ENCODE measurements at regions not wholly inside any gene's neighbourhood (a gene's known extent, or its start where the extent isn't known, plus 50 kb on each side); places are given as distances from the start of the nearest gene placed in this dataset.

GRCh38 chr1:96233422-96233821 lies 488.2 kb upstream of the PTBP2 start:
- H3K36me3 ChIP-seq (ENCODE audit: insufficient read depth, low read length): no peaks in the 10 kb centered on the region
- H3K9me3 ChIP-seq (ENCODE audit: insufficient read depth, low read depth, low read length): no peaks in the 10 kb centered on the region
- H3K4me1 ChIP-seq (ENCODE audit: insufficient read depth, low read length, poor library complexity, severe bottlenecking): no peaks in the 10 kb centered on the region
- TF ChIP-seq CTCF (conservative IDR thresholded peaks at IDR 0.05; ENCODE audit: low read length) (no peak), EZH2phosphoT487 (IDR thresholded peaks at IDR 0.05; ENCODE audit: borderline replicate concordance) (no peak)
- no peaks in the 10 kb centered on the region for H3F3A ChIP-seq (ENCODE audit: low read depth)
- no peaks in the 10 kb centered on the region for H3K9me2 ChIP-seq (replicated peaks; ENCODE audit: low read depth, low read length)
- H4K20me1 ChIP-seq (ENCODE audit: insufficient read depth, low read length, poor library complexity, severe bottlenecking): no peaks in the 10 kb centered on the region
- no peaks in the 10 kb centered on the region for H3K79me2 ChIP-seq (ENCODE audit: insufficient read depth, low read length)
- H3K4me2 ChIP-seq (ENCODE audit: low read depth, low read length, poor library complexity, severe bottlenecking): no peak overlapping the region
- H3K27me3 ChIP-seq (ENCODE audit: insufficient read depth, low read length, poor library complexity, severe bottlenecking): no peaks in the 10 kb centered on the region
- H3K9ac ChIP-seq (ENCODE audit: low read depth, low read length, poor library complexity, severe bottlenecking): no peak overlapping the region
- H2AFZ ChIP-seq (ENCODE audit: low read length): no peak overlapping the region
- no peak overlapping the region for H3K4me3 ChIP-seq (ENCODE audit: low read length, poor library complexity, severe bottlenecking)

DNA sequence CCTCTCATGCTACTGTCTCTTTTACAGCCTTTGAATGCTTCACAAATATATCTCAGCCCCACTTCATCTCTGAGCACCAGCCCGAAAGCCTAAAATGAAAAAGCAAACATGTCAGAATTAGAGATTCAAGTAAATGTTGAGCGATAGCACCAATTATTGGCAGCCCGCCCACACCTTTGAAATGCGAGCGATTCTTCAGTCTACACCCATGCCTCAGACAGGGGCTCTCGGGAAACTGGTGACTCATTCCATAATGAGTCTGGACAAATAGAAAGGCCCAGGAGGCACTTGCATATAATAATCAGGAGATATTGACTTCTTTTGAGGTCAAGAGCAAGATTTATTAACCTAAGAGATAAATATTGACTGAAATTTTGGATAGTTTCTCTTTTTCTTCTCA lies 487.3 kb upstream of the PTBP2 start:
- Histone ChIP-seq H3F3A (ENCODE audit: low read depth) (no peaks in the 10 kb centered on the region), H4K20me1 (ENCODE audit: insufficient read depth, low read length, poor library complexity, severe bottlenecking) (no peaks in the 10 kb centered on the region), H3K36me3 (ENCODE audit: insufficient read depth, low read length) (no peaks in the 10 kb centered on the region), H3K4me1 (ENCODE audit: insufficient read depth, low read length, poor library complexity, severe bottlenecking) (no peaks in the 10 kb centered on the region), H2AFZ (ENCODE audit: low read length) (no peak overlapping the region), H3K9me2 (replicated peaks; ENCODE audit: low read depth, low read length) (no peaks in the 10 kb centered on the region), H3K9me3 (ENCODE audit: insufficient read depth, low read depth, low read length) (no peaks in the 10 kb centered on the region), H3K4me2 (ENCODE audit: low read depth, low read length, poor library complexity, severe bottlenecking) (no peak overlapping the region), H3K79me2 (ENCODE audit: insufficient read depth, low read length) (no peaks in the 10 kb centered on the region), H3K4me3 (ENCODE audit: low read length, poor library complexity, severe bottlenecking) (no peak overlapping the region), H3K9ac (ENCODE audit: low read depth, low read length, poor library complexity, severe bottlenecking) (no peak overlapping the region), H3K27me3 (ENCODE audit: insufficient read depth, low read length, poor library complexity, severe bottlenecking) (no peaks in the 10 kb centered on the region)
- TF ChIP-seq EZH2phosphoT487 (IDR thresholded peaks at IDR 0.05; ENCODE audit: borderline replicate concordance): no peak
- TF ChIP-seq CTCF (conservative IDR thresholded peaks at IDR 0.05; ENCODE audit: low read length): no peak

- TF ChIP-seq CTCF (conservative IDR thresholded peaks at IDR 0.05; ENCODE audit: low read length) (peak; percentile 78), EZH2phosphoT487 (IDR thresholded peaks at IDR 0.05; ENCODE audit: borderline replicate concordance) (no peak)
- no peaks in the 10 kb centered on the region for H3K9me2 ChIP-seq (replicated peaks; ENCODE audit: low read depth, low read length)
- no peaks in the 10 kb centered on the region for H3K79me2 ChIP-seq (ENCODE audit: insufficient read depth, low read length)
- H4K20me1 ChIP-seq (ENCODE audit: insufficient read depth, low read length, poor library complexity, severe bottlenecking): no peaks in the 10 kb centered on the region
- no peaks in the 10 kb centered on the region for H3K9me3 ChIP-seq (ENCODE audit: insufficient read depth, low read depth, low read length)
- H3K4me2 ChIP-seq (ENCODE audit: low read depth, low read length, poor library complexity, severe bottlenecking): no peak overlapping the region
- H2AFZ ChIP-seq (ENCODE audit: low read length): 0 out of 2 replicates have a peak overlapping the region, but pooled peaks have one; percentile 2
- H3K9ac ChIP-seq (ENCODE audit: low read depth, low read length, poor library complexity, severe bottlenecking): no peak overlapping the region
- no peaks in the 10 kb centered on the region for H3K4me1 ChIP-seq (ENCODE audit: insufficient read depth, low read length, poor library complexity, severe bottlenecking)
- no peaks in the 10 kb centered on the region for H3K36me3 ChIP-seq (ENCODE audit: insufficient read depth, low read length)
- H3K27me3 ChIP-seq (ENCODE audit: insufficient read depth, low read length, poor library complexity, severe bottlenecking): no peaks in the 10 kb centered on the region
- no peak overlapping the region for H3K4me3 ChIP-seq (ENCODE audit: low read length, poor library complexity, severe bottlenecking)
- no peaks in the 10 kb centered on the region for H3F3A ChIP-seq (ENCODE audit: low read depth)
These were observed 485.3 kb upstream of the PTBP2 start for GRCh38 chr1:96236156-96236739.
